ENCODE measurements at regions not wholly inside any gene's neighbourhood (a gene's known extent, or its start where the extent isn't known, plus 50 kb on each side); places are given as distances from the start of the nearest gene placed in this dataset.

DNA sequence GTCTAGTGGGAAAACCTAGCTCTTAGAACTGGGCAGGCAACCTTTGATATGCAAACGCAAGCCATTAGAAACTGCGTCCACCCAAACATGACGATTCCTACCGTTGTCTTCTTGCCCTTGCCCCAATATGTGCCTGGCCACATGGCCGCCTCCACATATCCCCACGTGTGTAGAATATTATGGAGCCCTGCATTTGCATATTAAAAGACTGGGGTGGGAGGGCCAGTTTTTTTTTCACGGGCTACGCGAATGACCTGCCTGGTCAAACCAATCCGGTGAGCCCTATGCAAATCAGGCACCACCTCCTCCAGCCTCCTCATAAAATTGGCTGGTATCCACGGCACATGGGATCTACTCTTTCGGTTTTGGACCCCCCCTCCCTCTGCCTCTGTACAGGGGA lies 381.0 kb upstream of the RGMA start:
- no peak for DNase-seq

GRCh38 chr15:93467337-93467736 lies 378.3 kb upstream of the RGMA start:
- DNase-seq, result no peak

- DNase-seq, result no peak
Measured at GRCh38 chr15:93466380-93466779, 377.4 kb upstream of the RGMA start.

DNA sequence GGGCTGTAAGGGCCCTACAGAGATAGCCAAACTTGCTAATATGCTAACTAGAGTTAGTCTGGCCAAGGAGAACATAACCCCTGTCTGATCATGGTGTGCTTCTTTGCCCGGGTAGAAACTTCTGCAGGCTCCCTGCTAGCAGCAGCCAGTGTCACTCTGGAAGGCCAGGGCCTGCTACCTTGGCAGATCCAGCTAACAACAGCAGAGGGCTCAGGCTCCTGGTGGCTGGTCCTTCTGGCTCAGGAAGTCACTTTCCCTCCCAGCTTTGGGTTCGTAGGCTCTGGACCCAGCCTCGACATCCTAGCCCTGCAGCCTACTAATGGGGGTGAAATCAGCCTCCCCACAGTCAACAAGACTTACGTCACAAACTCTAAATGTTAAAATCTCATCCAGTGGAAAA lies 373.7 kb upstream of the RGMA start:
- no peak for DNase-seq

DNA sequence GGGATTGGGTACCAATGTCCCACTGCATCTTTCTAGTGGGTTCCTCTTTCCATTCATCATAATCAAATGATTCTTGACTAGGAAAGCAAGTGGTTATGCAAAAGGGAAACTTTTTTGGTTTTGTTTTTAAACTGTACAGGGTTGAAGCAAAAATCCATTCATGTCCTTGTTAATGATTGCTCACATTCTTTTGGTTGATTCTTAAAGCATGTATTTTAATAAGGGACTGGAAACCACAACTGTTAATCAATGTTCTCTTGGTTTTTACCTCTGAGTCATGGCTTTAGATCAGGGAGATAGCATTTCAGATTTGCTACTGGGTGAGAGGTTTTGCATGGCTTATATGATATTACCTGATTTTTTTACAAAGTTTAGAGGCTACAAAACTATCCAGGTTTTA lies 371.7 kb upstream of the RGMA start:
- DNase-seq, result no peak

DNA sequence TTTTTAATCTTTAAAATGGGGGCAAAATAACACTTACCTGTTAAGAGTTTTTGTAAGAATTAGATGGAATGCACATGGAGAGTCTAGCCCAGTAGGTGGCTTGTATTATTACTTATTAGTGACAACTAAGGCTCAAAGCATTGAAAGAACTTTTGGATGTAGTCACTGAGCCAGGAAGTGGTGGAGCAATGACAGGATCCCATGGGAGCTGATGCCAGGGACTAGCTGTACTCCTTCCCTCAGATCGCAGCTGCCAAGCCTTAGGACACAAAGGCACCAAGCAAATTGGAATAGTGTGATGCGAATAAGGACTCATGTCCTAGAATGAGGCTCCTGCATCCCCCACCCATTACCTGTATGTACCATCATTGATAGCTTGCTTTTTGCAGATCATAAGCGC lies 370.4 kb upstream of the RGMA start:
- DNase-seq, result no peak

- no peak for DNase-seq
Measured at GRCh38 chr15:93458597-93458996, 369.6 kb upstream of the RGMA start.

- no peak for DNase-seq
Measured at GRCh38 chr15:93454788-93455187, 365.8 kb upstream of the RGMA start.

DNA sequence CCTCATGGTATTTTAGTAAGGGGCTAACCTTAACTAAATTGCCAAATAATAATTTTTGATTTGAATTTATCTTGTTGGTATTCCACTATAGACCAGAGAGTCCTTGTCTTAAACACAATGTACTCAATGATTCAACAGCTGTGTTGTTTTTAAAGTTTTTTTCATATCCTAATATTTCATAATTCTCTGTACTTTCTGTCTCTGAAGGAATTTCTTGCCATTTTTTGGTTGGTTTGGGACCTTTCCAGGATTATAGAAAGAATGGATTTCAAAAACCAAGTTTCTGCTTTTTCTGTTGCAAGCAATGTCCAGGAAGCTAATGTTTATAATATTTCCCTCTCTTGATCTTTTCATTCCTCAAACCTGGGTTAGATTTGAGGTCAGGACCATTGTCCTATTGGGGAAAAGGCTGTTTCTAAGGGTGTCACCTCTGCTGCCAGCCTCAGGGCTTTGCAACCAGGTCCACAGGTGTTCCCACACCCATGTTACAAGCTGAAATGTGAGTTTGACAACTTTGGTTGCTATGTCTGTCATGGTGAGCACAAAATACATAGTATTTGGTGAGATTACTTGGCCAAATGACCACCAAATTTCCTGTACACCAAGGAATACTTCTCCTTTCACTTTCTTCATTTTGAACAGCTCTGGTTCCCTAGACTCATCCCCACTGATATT lies 363.7 kb upstream of the RGMA start:
- no peak for DNase-seq

- no peak for DNase-seq
Measured at GRCh38 chr15:93451822-93452221, 362.8 kb upstream of the RGMA start.

DNA sequence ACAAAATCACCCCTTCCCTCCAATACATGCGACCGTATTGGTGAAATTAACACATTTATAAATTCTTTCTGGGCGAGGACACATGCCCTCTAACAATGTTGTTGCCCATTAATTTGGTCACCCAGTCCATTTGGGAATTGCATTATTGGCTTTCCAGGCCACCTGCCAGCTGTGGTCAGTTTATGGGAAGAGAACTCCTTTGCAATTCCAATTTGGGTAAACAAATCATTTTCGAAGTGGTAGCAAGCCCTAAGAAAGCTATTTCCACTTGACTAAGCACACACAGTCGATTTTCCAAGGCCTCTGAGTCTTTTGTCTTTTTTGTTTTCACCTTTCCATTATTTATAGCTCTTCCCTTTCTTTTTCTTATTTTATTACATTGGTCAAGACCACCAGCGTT lies 362.3 kb upstream of the RGMA start:
- no peak for DNase-seq

DNA sequence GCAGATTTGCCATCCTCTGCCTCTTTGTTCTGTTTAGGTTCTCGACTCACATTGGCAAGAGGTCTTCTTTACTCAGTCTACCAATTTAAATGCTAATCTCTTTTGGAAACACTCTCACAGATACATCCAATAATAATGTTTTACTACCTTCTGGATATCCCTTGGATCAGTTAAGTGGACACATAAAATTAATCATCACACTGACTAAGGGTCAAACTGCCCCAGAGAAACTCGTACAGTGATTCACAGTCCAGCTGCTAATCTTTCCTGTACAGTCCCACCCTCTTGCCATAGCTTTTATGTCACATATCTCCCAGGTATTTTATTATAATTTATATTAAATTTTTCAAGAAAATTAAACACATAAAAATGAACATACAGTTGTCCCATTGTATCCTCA lies 360.8 kb upstream of the RGMA start:
- DNase-seq, result no peak

- DNase-seq, result no peak
Measured at GRCh38 chr15:93438310-93438709, 349.3 kb upstream of the RGMA start.

GRCh38 chr15:93432474-93432873 lies 343.5 kb upstream of the RGMA start:
- DNase-seq, result no peak

GRCh38 chr15:93428807-93429351 lies 339.9 kb upstream of the RGMA start:
- no peak for DNase-seq

GRCh38 chr15:93428150-93428549 lies 339.1 kb upstream of the RGMA start:
- DNase-seq, result no peak

GRCh38 chr15:93424131-93424530 lies 335.1 kb upstream of the RGMA start:
- DNase-seq, result no peak

DNA sequence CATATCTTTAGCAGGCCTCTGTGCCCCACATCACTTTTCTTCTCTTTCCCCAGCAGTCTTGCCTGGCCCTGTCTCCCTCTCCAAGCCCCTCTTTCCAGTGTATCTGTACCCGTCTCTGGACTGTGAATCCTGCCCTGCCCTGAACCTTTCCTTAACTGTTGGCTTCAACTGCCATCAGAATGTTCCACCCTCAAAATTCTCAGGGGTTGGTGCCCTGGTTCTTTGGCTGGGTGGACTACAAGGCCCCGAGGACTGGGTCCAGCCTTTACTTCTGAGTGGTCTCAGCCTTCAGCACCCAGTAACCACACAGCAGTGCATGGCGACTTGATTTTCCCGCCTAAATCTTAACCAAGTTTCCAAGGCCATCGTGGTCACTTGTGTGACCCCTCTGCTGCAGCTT lies 333.5 kb upstream of the RGMA start:
- DNase-seq, result no peak

DNA sequence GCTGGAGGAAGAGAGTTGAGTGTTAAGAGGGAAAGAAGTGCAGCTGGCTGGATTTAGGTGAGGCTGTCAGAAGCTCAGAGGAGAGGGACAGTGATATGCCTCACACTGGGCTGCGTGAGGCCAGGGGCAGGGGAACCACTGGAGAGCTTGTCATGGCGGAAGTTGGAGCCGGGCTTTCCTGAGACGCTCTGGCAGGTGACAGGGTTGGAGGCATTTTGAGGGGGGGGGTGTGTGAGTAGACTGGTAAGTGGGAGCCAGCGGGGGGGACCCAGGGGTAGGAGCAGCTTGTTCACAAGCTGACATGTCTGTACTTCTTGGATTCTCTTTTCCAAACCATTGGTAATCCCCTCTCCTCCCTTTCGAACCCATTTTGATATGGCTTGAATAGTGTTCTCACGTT lies 331.5 kb upstream of the RGMA start:
- no peak for DNase-seq

DNA sequence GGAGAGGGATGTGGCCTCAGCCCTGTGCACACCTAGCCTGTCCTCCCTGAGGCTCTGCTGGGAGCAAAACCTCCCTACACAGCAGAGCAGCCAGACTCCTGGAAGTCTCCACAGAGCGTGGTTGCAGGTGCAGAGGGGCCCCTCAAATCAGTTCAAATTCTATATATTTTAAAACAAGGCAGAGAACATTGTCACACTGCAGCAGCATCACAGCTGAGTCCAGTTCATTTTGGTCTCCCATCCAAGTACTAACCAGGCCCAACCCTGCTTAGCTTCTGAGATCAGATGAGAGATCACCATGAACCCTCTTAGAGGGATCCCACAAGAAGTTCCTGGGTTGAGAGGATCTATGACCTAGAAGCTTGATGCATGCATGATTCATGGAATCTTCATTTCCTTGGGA lies 331.0 kb upstream of the RGMA start:
- DNase-seq, result no peak

- no peak for DNase-seq
Measured at GRCh38 chr15:93418566-93418965, 329.6 kb upstream of the RGMA start.

DNA sequence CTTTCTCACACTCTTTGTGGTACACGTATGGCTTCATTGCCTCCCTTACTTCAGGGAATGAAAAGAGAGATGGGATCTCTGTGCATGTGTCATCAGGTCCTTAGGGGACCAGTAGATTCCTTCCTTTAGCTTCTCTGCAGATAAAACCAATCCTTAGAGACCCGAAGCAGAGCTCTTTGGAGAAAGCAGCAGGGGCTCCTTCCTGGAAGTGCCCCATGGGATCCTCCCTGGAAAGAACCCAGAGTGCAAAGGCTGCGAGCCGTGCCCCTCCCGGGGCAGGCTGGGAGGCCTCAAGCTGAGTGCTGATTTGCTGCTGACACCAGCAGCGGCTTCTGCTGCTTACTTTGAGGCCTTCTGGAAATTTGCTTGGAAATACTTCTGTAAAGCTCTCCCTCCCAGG lies 328.6 kb upstream of the RGMA start:
- no peak for DNase-seq

- DNase-seq, result no peak
Measured at GRCh38 chr15:93417156-93417555, 328.1 kb upstream of the RGMA start.

DNA sequence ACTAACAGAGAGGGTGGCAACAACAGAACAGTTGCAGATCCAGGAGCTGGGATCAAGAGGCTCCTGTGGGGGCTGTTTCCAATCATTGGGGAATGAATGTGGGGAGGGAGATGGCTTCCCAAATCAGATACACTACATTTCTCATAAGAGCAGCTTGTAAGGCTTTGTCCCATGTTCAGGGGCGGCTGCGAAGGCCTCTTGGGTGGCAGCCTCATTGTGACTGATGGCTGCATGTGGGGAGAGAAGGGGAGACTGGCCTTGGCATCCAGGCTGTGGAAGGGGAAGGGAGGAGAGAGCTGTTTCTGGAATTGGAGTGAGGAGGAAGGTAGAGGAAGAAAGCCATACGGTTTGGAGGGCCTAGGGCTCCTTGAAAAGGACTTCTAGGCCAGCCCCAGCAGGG lies 326.6 kb upstream of the RGMA start:
- no peak for DNase-seq

DNA sequence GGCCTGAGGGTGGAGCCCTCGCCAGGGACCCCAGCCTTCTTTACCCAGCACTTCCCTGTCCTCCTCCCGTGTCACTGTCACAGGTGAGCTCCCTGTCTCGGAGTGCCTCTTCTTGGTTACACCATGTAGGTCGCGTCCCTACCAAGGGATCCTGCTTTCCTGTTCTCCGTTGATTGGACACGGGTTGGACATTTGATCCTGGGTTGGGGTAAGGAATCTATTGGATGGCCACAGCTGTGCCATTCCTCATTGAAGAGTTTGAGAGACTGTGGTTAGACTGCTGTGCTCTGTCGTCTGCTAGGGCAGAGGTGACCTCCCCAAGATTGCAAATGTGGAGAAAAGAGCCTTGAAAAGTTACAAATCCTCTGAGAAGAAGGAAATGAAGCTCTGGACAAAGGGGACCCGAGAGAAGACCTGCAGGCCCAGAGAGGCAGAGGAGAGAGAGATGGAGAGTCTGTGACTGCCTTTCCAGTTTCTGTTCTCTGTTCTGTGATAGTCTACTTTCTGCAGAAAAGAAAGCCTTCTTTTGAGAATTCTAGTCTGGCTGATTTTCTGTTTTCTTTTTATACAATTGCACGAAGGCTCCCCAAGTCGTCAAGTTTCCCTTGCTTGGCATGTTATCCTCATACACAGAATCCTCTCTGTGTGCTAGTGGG lies 325.7 kb upstream of the RGMA start:
- no peak for DNase-seq
